Karpas-422 (cell line): ENCODE measurements at regions not wholly inside any gene's neighbourhood (a gene's known extent, or its start where the extent isn't known, plus 50 kb on each side); places are given as distances from the start of the nearest gene placed in this dataset.
A peak's percentile ranks its signal among the peaks of the same experiment; 100 is the strongest.

ENCODE experiments used
- DNase-seq: peaks from one replicate; pipeline ENCODE4 v3.0.0-alpha.2; 2015
- H2AFZ ChIP-seq: fragments of 200-600 bp; sonication (generic); 2 replicates; pipeline ENCODE4 v1.6.1; 2014; ENCODE audit warnings: antibody characterized with exemption, low read length, mixed read lengths
- H3K27ac ChIP-seq: fragments of 200-600 bp; sonication (generic); 2 replicates; pipeline ENCODE4 v1.5.1; 2014; ENCODE audit warnings: mild to moderate bottlenecking, low read length, moderate library complexity
- H3K27me3 ChIP-seq: fragments of 200-600 bp; sonication (generic); 2 replicates; pipeline ENCODE4 v1.6.1; 2014; ENCODE audit warnings: low read length, mixed read lengths
- H3K36me3 ChIP-seq: fragments of 200-600 bp; sonication (generic); 2 replicates; pipeline ENCODE4 v1.6.1; 2014; ENCODE audit warnings: low read length, mixed read lengths; ENCODE audit not compliant: insufficient read depth
- H3K4me1 ChIP-seq: fragments of 200-600 bp; sonication (generic); 2 replicates; pipeline ENCODE4 v1.6.1; 2014; ENCODE audit warnings: mild to moderate bottlenecking, low read length, mixed read lengths
- H3K4me2 ChIP-seq: fragments of 200-600 bp; sonication (generic); 2 replicates; pipeline ENCODE4 v1.6.1; 2014; ENCODE audit warnings: low read length, low read depth, mild to moderate bottlenecking; ENCODE audit not compliant: poor library complexity, severe bottlenecking
- H3K4me3 ChIP-seq: fragments of 200-600 bp; sonication (generic); 2 replicates; pipeline ENCODE4 v1.5.1; 2014; ENCODE audit warnings: mild to moderate bottlenecking, antibody characterized with exemption, low read length, mixed read lengths
- H3K79me2 ChIP-seq: fragments of 200-600 bp; sonication (generic); 2 replicates; pipeline ENCODE4 v1.6.1; 2014; ENCODE audit warnings: mild to moderate bottlenecking, low read length, mixed read lengths
- H3K9ac ChIP-seq: fragments of 200-600 bp; sonication (generic); 2 replicates; pipeline ENCODE4 v1.6.0; 2014; ENCODE audit warnings: low read length
- H3K9me2 ChIP-seq: fragments of 200-600 bp; sonication (generic), shearing (Covaris generic); replicated peaks from 2 replicates; pipeline ENCODE4 v1.6.0; 2014; ENCODE audit warnings: mild to moderate bottlenecking, low read length, moderate library complexity; ENCODE audit not compliant: insufficient read depth
- H3K9me3 ChIP-seq: fragments of 300-700, 200-600 bp; sonication (generic); 2 replicates; pipeline ENCODE4 v1.6.1; 2014; ENCODE audit warnings: low read length, mixed read lengths
- H4K20me1 ChIP-seq: fragments of 200-600 bp; sonication (generic); 2 replicates; pipeline ENCODE4 v1.6.1; 2014; ENCODE audit warnings: mild to moderate bottlenecking, antibody characterized with exemption, low read length, low read depth; ENCODE audit not compliant: insufficient read depth

- H3K9me3 ChIP-seq = no peaks in the 10 kb centered on the region
- no peak overlapping the region for H3K4me2 ChIP-seq
These were observed 603.4 kb upstream of the AUTS2 start for GRCh38 chr7:68994841-68995240.

GRCh38 chr7:68998136-68998535 is 600.1 kb upstream of the AUTS2 start:
- Histone ChIP-seq H3K4me2 (no peak overlapping the region), H3K36me3 (no peaks in the 10 kb centered on the region; the same call in 1 of the 2 replicates), H3K9me3 (peaks cover 17% of the 10 kb centered on the region), H3K4me1 (no peaks in the 10 kb centered on the region), H3K9me2 (no peaks in the 10 kb centered on the region), H4K20me1 (no peaks in the 10 kb centered on the region), H3K79me2 (no peaks in the 10 kb centered on the region), H3K27me3 (peaks cover 7% of the 10 kb centered on the region; the same call in 1 of the 2 replicates), H3K27ac (no peak overlapping the region), H3K9ac (no peak overlapping the region), H2AFZ (no peak overlapping the region), H3K4me3 (no peak overlapping the region)
- DNase-seq = no peak

More at GRCh38 chr7:68994841-68995240, 603.4 kb upstream of the AUTS2 start:
- Histone ChIP-seq H2AFZ (no peak overlapping the region), H3K4me3 (no peak overlapping the region), H3K27me3 (0 out of 2 replicates have a peak, but pooled peaks cover 3% of the 10 kb centered on the region), H4K20me1 (no peaks in the 10 kb centered on the region), H3K9me2 (no peaks in the 10 kb centered on the region), H3K36me3 (no peaks in the 10 kb centered on the region), H3K79me2 (no peaks in the 10 kb centered on the region), H3K9ac (no peak overlapping the region), H3K4me1 (peaks cover 3% of the 10 kb centered on the region; the same call in 1 of the 2 replicates), H3K27ac (no peak overlapping the region)
- no peak for DNase-seq

- Histone ChIP-seq H3K4me1 (no peaks in the 10 kb centered on the region), H3K4me2 (no peak overlapping the region), H3K79me2 (no peaks in the 10 kb centered on the region), H3K36me3 (no peaks in the 10 kb centered on the region; the same call in 1 of the 2 replicates), H3K4me3 (no peak overlapping the region), H4K20me1 (no peaks in the 10 kb centered on the region), H2AFZ (no peak overlapping the region), H3K9me2 (no peaks in the 10 kb centered on the region), H3K9me3 (peaks cover 17% of the 10 kb centered on the region), H3K27me3 (peaks cover 5% of the 10 kb centered on the region; the same call in 1 of the 2 replicates), H3K27ac (no peak overlapping the region), H3K9ac (no peak overlapping the region)
- no peak for DNase-seq
These were observed 595.9 kb upstream of the AUTS2 start for GRCh38 chr7:69002416-69002815.

GRCh38 chr7:69012149-69012548 is 586.1 kb upstream of the AUTS2 start:
- no peak overlapping the region for H2AFZ ChIP-seq
- H3K36me3 ChIP-seq = no peaks in the 10 kb centered on the region
- H3K27me3 ChIP-seq = no peaks in the 10 kb centered on the region
- no peaks in the 10 kb centered on the region for H4K20me1 ChIP-seq
- no peaks in the 10 kb centered on the region for H3K9me2 ChIP-seq
- no peaks in the 10 kb centered on the region for H3K79me2 ChIP-seq
- H3K4me3 ChIP-seq = no peak overlapping the region
- DNase-seq = no peak
- H3K4me1 ChIP-seq = peaks cover 6% of the 10 kb centered on the region
- H3K9ac ChIP-seq = no peak overlapping the region
- H3K27ac ChIP-seq = no peak overlapping the region
- H3K4me2 ChIP-seq = no peak overlapping the region
- H3K9me3 ChIP-seq = no peaks in the 10 kb centered on the region

- H4K20me1 ChIP-seq = no peaks in the 10 kb centered on the region
- no peaks in the 10 kb centered on the region for H3K79me2 ChIP-seq
- H3K27ac ChIP-seq = no peak overlapping the region
- peaks cover 11% of the 10 kb centered on the region; the same call in 1 of the 2 replicates for H3K9me3 ChIP-seq
- H3K4me1 ChIP-seq = peaks cover 18% of the 10 kb centered on the region
- no peaks in the 10 kb centered on the region for H3K27me3 ChIP-seq
- no peak overlapping the region for H3K4me2 ChIP-seq
- no peak overlapping the region for H3K9ac ChIP-seq
- no peak overlapping the region for H2AFZ ChIP-seq
- H3K36me3 ChIP-seq = peaks cover 11% of the 10 kb centered on the region; the same call in 1 of the 2 replicates
- H3K9me2 ChIP-seq = no peaks in the 10 kb centered on the region
- no peak overlapping the region for H3K4me3 ChIP-seq
- DNase-seq = no peak
These were observed 581.1 kb upstream of the AUTS2 start for GRCh38 chr7:69017208-69017607.

- Histone ChIP-seq H3K27me3 (no peaks in the 10 kb centered on the region), H3K27ac (no peak overlapping the region), H3K36me3 (peaks cover 11% of the 10 kb centered on the region; the same call in 1 of the 2 replicates), H2AFZ (no peak overlapping the region), H3K9ac (no peak overlapping the region), H3K9me3 (peaks cover 11% of the 10 kb centered on the region; the same call in 1 of the 2 replicates), H3K4me3 (no peak overlapping the region), H3K4me2 (no peak overlapping the region), H3K9me2 (no peaks in the 10 kb centered on the region), H4K20me1 (no peaks in the 10 kb centered on the region), H3K79me2 (no peaks in the 10 kb centered on the region), H3K4me1 (peaks cover 18% of the 10 kb centered on the region)
- peak; percentile 84 for DNase-seq
These were observed 580.1 kb upstream of the AUTS2 start for GRCh38 chr7:69018200-69018599.

- DNase-seq = no peak
- Histone ChIP-seq H3K27me3 (no peaks in the 10 kb centered on the region), H3K9me2 (no peaks in the 10 kb centered on the region), H3K4me1 (peaks cover 18% of the 10 kb centered on the region), H3K9ac (no peak overlapping the region), H2AFZ (no peak overlapping the region), H3K79me2 (no peaks in the 10 kb centered on the region), H3K9me3 (peaks cover 11% of the 10 kb centered on the region; the same call in 1 of the 2 replicates), H3K27ac (no peak overlapping the region), H3K4me3 (no peak overlapping the region), H3K36me3 (peaks cover 11% of the 10 kb centered on the region; the same call in 1 of the 2 replicates), H4K20me1 (no peaks in the 10 kb centered on the region), H3K4me2 (no peak overlapping the region)
These were observed 578.8 kb upstream of the AUTS2 start for GRCh38 chr7:69019437-69019836.

- peak; percentile 53 for DNase-seq
- no peaks in the 10 kb centered on the region for H4K20me1 ChIP-seq
- H2AFZ ChIP-seq = no peak overlapping the region
- H3K27ac ChIP-seq = no peak overlapping the region
- H3K79me2 ChIP-seq = no peaks in the 10 kb centered on the region
- peak overlapping the region; percentile 15; the same call in 1 of the 2 replicates for H3K4me3 ChIP-seq
- H3K36me3 ChIP-seq = peaks cover 11% of the 10 kb centered on the region; the same call in 1 of the 2 replicates
- H3K27me3 ChIP-seq = no peaks in the 10 kb centered on the region
- peaks cover 18% of the 10 kb centered on the region for H3K4me1 ChIP-seq
- H3K9ac ChIP-seq = no peak overlapping the region
- H3K9me2 ChIP-seq = no peaks in the 10 kb centered on the region
- H3K4me2 ChIP-seq = peak overlapping the region; percentile 41
- peaks cover 11% of the 10 kb centered on the region; the same call in 1 of the 2 replicates for H3K9me3 ChIP-seq
These were observed 577.7 kb upstream of the AUTS2 start for GRCh38 chr7:69020536-69020935.
